GM18951 (cell line): ENCODE measurements at regions not wholly inside any gene's neighbourhood (a gene's known extent, or its start where the extent isn't known, plus 50 kb on each side); places are given as distances from the start of the nearest gene placed in this dataset.

Experiments used
- POLR2A ChIP-seq: IDR thresholded peaks from 4 replicates; pipeline ENCODE4 v1.6.1; 2011; ENCODE audit warnings: mild to moderate bottlenecking; ENCODE audit not compliant: insufficient read length, insufficient read depth; ENCODE audit errors: extremely low read depth
- in situ Hi-C: fragments of 300-500 bp; cut with MboI; formaldehyde crosslinking; loops from one replicate; pipeline ENCODE4 v1.12.0; 2022; ENCODE audit warnings: low sequenced_read_pairs, mixed read lengths, inconsistent platforms; ENCODE audit not compliant: unreplicated experiment

DNA sequence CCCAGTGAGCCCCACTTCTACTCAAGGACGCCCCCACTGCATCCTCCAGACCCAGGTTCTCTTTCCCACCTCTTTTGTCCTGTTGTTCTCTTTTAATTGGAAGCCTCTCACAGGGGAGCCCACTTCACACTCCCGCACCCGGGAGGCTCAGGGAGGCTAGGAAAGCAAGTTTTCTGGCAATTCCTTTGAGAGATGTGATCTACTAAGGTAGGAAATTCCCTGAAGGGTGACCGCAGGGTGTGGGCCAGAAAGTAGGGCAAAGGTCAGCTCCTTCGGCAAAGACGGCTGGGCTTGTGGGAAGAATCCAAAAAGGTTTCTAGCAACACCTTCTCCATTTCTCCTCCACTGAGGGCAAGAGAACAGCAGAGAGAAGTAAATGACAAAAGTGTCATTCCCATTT, 98.1 kb upstream of the PTPN1 start:
- no peak for TF ChIP-seq POLR2A
- in situ Hi-C loops = no loop called here

GRCh38 chr20:50412499-50412898, 97.7 kb upstream of the PTPN1 start:
- TF ChIP-seq POLR2A = no peak
- in situ Hi-C loops = no loop called here

- TF ChIP-seq POLR2A = no peak
- in situ Hi-C loops = no loop called here
These were observed 97.1 kb upstream of the PTPN1 start for GRCh38 chr20:50413088-50413500.

- in situ Hi-C loops = no loop called here
- TF ChIP-seq POLR2A = no peak
These were observed 95.1 kb upstream of the PTPN1 start for GRCh38 chr20:50415021-50415515.

DNA sequence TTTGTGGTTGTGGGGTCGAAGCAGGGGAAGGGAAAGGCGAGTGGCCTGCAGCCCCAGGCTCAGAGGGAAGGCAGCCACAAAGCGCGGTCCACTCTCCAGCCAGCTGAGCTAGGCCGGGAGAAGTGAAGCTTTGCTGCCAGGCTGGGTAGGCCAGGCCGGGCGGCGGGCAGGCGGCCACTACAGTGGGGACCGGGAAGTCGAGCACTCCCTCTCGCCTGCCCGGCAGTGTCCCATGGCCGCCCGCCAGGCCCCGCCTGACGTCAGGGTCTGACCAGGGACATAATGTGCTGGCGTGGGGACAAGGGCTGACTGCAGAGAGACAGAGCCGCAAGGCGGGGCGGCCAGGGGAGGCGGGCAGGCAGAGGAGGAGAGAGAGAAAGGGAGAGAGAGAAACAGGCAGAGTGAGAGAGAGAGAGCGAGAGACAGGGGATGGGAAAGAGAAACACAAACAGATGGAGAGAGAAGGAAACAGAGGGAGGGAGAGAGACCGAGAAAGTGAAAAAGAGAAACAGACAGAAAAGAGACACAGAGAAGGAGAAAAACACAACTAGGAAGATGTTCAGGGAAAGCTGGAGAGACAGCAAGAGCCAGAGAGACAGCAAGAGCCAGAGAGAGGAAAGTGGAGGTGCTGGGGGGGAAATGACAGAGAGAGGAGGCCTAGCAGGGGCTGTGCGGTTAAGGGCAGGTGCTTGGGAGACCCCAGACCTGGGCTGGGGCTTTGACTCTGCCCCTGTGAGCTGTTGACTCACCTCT, 94.5 kb upstream of the PTPN1 start:
- in situ Hi-C loops = no loop called here
- no peak for TF ChIP-seq POLR2A

DNA sequence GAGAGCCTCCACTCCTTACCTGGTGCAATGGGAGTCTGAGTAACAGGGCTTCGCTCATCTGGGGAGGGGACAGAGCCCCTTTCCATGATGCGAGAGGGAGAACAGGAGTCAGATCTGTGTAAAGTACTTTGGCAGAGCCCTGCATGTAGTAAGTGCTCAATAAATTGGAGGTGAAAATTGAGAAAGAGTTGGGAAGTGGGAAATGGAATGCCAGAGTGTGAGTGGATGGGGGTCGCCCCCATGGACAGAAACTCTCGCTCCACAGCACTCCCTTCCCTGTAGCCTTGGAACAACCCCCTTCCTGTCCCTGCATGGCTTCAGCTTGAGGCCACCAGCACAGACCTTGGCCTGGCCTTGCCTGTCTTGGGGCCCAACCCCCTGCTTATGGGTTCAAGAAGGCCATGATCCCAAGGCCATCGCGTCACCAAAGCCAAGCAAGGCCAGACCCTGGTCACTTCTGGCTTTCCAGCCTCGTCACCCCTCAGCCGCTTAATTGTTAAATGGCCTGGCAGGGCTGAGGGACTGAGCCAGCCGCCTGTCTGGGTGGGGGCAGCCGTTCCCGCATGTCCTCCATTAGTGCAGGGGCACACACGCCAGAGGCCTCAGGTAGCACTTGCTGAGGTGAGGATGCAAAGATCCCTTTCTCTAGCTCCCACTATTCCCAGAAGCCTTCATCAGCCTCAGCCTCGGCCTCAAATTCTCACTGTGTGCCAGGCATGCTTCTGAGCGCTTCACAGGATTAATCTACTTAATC, 93.7 kb upstream of the PTPN1 start:
- in situ Hi-C loops = no loop called here
- TF ChIP-seq POLR2A = no peak

DNA sequence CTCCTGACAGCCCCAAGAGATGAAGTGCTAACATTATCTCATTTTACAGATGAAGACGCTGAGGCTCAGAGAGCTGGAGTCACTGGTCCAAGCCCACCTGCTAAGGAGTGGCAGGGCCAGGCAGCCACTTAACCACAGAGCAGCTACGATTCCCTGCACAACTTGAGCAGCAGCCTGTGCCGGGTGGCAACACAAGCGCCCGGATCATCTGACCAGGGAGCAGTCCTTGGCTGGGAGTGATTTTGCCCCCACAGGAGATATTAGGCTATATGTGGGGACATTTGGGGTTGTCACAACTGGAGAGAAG, 93.2 kb upstream of the PTPN1 start:
- no peak for TF ChIP-seq POLR2A
- in situ Hi-C loops = no loop called here

- in situ Hi-C loops = no loop called here
- no peak for TF ChIP-seq POLR2A
These were observed 92.5 kb upstream of the PTPN1 start for GRCh38 chr20:50417484-50418235.

DNA sequence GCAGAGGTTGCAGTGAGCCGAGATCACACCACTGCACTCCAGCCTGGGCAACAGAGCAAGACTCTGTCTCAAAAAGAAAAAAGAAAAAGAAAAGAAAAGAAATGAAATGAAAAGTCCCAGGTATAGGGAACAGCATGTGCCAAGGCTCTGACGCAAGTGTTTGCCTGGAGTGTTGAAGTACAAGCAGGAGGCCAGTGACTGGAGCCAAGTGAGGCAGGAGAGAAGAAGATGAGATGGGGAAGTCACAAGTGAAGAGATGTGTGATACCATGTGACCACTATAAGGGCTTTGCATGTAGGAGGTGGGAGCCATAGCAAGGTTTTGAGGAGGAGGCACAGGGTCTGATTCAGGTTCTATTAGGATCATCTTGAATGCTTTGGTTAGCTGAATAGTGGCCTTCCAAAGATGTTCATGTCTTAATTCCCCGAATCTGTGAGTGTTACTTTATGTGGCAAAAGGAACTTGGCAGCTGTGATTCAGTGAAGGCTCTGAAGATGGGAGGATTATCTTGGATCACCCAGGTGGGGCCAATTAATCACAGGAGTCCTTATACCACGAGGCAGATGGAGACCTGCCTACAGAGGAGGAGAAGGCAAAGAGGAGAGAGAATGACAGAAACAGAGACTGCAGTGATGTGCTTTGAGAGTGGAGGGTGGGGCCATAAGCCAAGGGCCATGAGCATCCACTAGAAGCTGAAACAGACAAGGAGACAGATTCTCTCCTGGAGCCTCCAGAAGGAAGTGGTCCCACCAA, 91.1 kb upstream of the PTPN1 start:
- no peak for TF ChIP-seq POLR2A
- in situ Hi-C loops = no loop called here

DNA sequence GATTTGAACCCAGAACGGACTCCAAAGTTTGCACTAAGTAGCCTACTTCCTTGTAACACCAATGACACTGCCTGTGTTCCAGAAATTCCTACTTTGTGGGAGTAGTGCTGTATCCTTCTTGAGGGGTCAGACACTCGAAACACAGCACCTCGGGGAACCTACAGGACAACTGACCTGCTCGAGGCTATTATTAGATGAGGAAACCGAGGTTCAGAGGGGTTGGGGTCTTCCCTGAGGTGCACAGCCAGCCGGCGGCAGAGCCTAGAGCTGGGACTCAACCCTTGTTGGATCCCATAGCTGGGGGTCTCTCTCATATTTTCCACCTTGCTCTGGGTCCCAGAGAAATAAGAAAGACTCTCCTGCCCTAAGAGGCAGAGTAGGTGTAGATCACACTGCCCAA, 89.8 kb upstream of the PTPN1 start:
- in situ Hi-C loops = no loop called here
- no peak for TF ChIP-seq POLR2A

DNA sequence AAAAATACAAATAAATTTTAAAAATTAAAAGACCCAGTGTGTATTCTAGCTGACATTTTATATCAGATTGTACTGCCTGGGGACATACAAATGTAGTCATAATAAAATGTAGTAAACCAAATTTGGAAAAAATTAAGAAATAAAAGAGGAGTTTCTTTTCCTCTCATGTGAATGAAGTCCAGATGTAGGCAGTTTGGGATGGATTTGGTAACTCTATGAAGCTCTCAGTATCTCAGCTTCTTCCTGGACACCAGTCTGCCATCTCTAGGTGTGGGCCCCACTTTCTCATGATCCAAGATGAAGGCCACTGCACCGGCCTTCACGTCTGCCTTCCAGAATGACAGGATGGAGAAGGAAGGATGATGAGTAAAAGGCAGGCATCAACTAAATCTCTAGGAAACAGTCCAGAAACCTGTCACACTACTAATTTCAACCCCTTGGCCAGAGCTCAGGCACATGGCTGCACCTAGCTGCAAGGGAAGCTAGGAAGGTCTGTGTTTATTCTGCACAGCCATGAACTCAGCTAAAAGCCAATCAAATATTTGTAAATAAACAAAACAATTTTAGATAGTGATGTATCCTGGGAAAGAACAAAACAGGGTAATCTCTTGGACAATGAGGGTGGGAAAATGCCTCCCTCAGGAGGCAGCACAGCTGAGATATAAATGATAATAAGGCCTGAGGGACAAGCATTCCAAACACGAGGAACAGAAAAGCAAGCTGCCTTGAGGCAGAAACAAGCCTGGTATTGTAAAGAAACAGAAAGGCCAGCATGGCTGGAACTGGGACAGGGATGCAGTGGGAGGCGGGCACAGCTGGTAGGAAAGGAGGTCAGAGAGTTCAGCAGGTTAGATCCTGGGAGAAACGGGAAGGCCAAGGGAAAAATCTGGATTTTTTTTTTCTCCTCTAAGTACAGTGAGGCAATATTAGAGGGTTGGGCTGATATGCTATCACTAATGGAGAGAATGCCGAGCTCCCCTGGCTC, 88.5 kb upstream of the PTPN1 start:
- in situ Hi-C loops = no loop called here

DNA sequence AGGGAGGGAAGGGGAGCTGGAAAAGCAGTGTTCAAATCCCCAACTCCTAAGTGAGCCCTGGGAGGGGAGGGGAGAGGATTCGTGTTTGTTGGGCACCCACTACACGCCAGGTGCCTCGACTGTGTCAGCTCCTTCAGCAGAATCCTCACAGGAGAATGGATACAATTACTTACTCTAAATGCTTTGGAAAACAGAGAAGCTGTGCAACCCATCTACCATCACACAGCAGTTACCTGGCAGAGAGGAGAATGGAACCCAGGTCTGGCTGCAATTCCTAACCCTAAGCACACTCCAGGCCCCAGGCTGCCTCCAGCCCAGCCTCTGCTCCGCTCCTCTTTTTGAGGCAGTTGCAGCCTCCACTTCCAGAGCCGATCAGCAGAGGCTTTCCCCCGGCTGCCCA, 86.4 kb upstream of the PTPN1 start:
- in situ Hi-C loops = no loop called here
- no peak for TF ChIP-seq POLR2A

More for the DNA sequence above, 88.5 kb upstream of the PTPN1 start:
- TF ChIP-seq POLR2A = no peak
